Fibroblast of lung (primary cell): ENCODE measurements at regions not wholly inside any gene's neighbourhood (a gene's known extent, or its start where the extent isn't known, plus 50 kb on each side); places are given as distances from the start of the nearest gene placed in this dataset.

Experiments used
- DNase-seq, 2 donors: peaks; one replicate each; pipeline versions ENCODE4 v3.0.0 to v3.0.0-alpha.2; 2010; ENCODE audit warnings: low read depth in 2 of 2
- H2AFZ ChIP-seq: 2 replicates; pipeline ENCODE4 v1.5.1; 2012; ENCODE audit warnings: low read length, control low read depth, inconsistent platforms
- H3K27ac ChIP-seq: 2 replicates; pipeline ENCODE4 v1.5.1; 2011; ENCODE audit warnings: low read length, control low read depth; ENCODE audit not compliant: insufficient read depth
- H3K27me3 ChIP-seq: 2 replicates; pipeline ENCODE4 v1.5.1; 2011; ENCODE audit warnings: mild to moderate bottlenecking, low read length; ENCODE audit not compliant: control insufficient read depth, insufficient read depth
- H3K36me3 ChIP-seq: 2 replicates; pipeline ENCODE4 v1.5.1; 2011; ENCODE audit warnings: low read length; ENCODE audit not compliant: control insufficient read depth, insufficient read depth
- H3K4me1 ChIP-seq: 2 replicates; pipeline ENCODE4 v1.5.1; 2011; ENCODE audit warnings: low read length; ENCODE audit not compliant: control insufficient read depth, insufficient read depth; ENCODE audit errors: extremely low read depth
- H3K4me2 ChIP-seq: 2 replicates; pipeline ENCODE4 v1.5.1; 2011; ENCODE audit warnings: low read length, control low read depth; ENCODE audit not compliant: insufficient read depth; ENCODE audit errors: extremely low read depth
- H3K4me3 ChIP-seq, 4 experiments: fragments of 200-600 bp in 1 of 4; sonication (generic) in 1 of 4; replicated peaks in 1 of 4; 2 replicates each; pipeline ENCODE4 v1.5.1; 2011 to 2016; ENCODE audit warnings: low read length in 4 of 4, low read depth in 3 of 4, mild to moderate bottlenecking in 3 of 4, control low read depth in 2 of 4, inconsistent platforms in 1 of 4, mixed read lengths in 1 of 4; ENCODE audit not compliant: insufficient read depth in 1 of 4; ENCODE audit errors: control extremely low read depth in 1 of 4
- H3K79me2 ChIP-seq: 2 replicates; pipeline ENCODE4 v1.5.1; 2012; ENCODE audit warnings: mild to moderate bottlenecking, low read length, inconsistent platforms; ENCODE audit not compliant: control insufficient read depth, insufficient read depth
- H3K9ac ChIP-seq: 2 replicates; pipeline ENCODE4 v1.5.1; 2011; ENCODE audit warnings: mild to moderate bottlenecking, low read length, control low read depth; ENCODE audit not compliant: insufficient read depth
- H3K9me3 ChIP-seq: 2 replicates; pipeline ENCODE4 v1.5.1; 2012; ENCODE audit warnings: low read depth, low read length; ENCODE audit not compliant: control insufficient read depth, insufficient read depth
- H4K20me1 ChIP-seq: 2 replicates; pipeline ENCODE4 v1.5.1; 2011; ENCODE audit warnings: low read length; ENCODE audit not compliant: control insufficient read depth, insufficient read depth; ENCODE audit errors: extremely low read depth
- EZH2 ChIP-seq: IDR thresholded peaks from 2 replicates; pipeline ENCODE4 v1.5.1; 2012; ENCODE audit warnings: low read length, control low read depth, mild to moderate bottlenecking; ENCODE audit errors: missing control alignments
- TF ChIP-seq, protein P1 (sequence below), 2 donors: IDR thresholded peaks in 1 of 2; conservative IDR thresholded peaks in 1 of 2; 1 replicate in 1 of 2; 2 replicates in 1 of 2; pipeline ENCODE4 v1.5.1; 2011 to 2012; ENCODE audit warnings: low read length in 2 of 2, control low read depth in 1 of 2, inconsistent platforms in 1 of 2, low read depth in 1 of 2, mild to moderate bottlenecking in 1 of 2

DNA sequence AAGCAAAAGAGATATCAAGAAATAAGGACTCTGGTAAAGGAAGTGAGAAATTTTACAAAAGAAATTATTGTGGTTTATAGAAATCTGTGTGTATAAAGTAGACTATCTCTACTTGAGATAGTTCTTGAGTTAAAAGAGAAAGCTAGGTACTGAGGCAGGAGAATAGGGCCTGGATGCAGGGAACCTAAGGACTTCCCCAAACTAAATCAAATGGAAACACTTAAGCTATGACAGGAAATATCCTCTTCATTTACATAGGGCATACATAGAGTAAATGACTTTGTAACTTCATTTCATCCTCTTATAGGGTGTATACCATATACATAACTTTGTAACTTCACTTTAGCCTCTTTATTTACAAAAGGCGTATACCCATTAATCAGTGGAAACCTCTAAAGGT is 219.2 kb upstream of the RGPD4 start:
- TF ChIP-seq, protein P1, sequence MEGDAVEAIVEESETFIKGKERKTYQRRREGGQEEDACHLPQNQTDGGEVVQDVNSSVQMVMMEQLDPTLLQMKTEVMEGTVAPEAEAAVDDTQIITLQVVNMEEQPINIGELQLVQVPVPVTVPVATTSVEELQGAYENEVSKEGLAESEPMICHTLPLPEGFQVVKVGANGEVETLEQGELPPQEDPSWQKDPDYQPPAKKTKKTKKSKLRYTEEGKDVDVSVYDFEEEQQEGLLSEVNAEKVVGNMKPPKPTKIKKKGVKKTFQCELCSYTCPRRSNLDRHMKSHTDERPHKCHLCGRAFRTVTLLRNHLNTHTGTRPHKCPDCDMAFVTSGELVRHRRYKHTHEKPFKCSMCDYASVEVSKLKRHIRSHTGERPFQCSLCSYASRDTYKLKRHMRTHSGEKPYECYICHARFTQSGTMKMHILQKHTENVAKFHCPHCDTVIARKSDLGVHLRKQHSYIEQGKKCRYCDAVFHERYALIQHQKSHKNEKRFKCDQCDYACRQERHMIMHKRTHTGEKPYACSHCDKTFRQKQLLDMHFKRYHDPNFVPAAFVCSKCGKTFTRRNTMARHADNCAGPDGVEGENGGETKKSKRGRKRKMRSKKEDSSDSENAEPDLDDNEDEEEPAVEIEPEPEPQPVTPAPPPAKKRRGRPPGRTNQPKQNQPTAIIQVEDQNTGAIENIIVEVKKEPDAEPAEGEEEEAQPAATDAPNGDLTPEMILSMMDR (conservative IDR thresholded peaks at IDR 0.05 in 1 of 2, IDR thresholded peaks at IDR 0.05 in 1 of 2; ENCODE audit: low read depth in 1 of 2, low read length in 2 of 2): no peak
- no peak for TF ChIP-seq EZH2
- Histone ChIP-seq H3K9me3 (no peaks in the 10 kb centered on the region), H3K4me3 (no peak overlapping the region)

DNA sequence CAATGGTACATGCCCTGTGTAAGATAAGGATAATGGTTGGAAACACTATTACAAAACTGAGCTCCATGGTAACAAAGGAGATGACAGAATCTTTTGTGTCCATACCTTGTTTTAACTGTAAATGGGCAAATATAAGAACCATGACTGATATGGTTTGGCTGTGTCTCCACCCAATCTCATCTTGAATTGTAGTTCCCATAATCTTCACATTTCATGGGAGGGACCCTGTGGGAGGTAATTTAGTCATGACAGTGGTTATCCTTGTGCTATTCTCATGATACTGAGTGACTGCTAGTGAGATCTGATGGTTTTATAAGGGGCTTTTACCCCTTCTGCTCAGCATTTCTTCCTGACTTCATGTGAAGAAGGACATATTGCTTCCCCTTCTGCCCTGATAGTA is 211.7 kb upstream of the RGPD4 start:
- Histone ChIP-seq H3K4me3 (no peak overlapping the region), H3K4me2 (no peak overlapping the region), H3K36me3 (no peaks in the 10 kb centered on the region), H4K20me1 (no peaks in the 10 kb centered on the region), H3K27ac (no peak overlapping the region), H3K4me1 (no peaks in the 10 kb centered on the region), H3K79me2 (no peaks in the 10 kb centered on the region), H3K27me3 (no peaks in the 10 kb centered on the region), H3K9me3 (no peaks in the 10 kb centered on the region), H3K9ac (no peak overlapping the region), H2AFZ (no peak overlapping the region)
- DNase-seq: no peak
- TF ChIP-seq, protein P1 (conservative IDR thresholded peaks at IDR 0.05 in 1 of 2, IDR thresholded peaks at IDR 0.05 in 1 of 2; ENCODE audit: low read depth in 1 of 2, low read length in 2 of 2): no peak
- no peak for TF ChIP-seq EZH2

More for the DNA sequence above, 219.2 kb upstream of the RGPD4 start:
- no peak overlapping the region for H3K4me2 ChIP-seq
- DNase-seq: no peak
- H2AFZ ChIP-seq: no peak overlapping the region
- no peaks in the 10 kb centered on the region for H3K4me1 ChIP-seq
- H3K27me3 ChIP-seq: no peaks in the 10 kb centered on the region
- no peaks in the 10 kb centered on the region for H3K79me2 ChIP-seq
- H4K20me1 ChIP-seq: no peaks in the 10 kb centered on the region
- H3K27ac ChIP-seq: no peak overlapping the region
- H3K36me3 ChIP-seq: no peaks in the 10 kb centered on the region
- no peak overlapping the region for H3K9ac ChIP-seq

DNA sequence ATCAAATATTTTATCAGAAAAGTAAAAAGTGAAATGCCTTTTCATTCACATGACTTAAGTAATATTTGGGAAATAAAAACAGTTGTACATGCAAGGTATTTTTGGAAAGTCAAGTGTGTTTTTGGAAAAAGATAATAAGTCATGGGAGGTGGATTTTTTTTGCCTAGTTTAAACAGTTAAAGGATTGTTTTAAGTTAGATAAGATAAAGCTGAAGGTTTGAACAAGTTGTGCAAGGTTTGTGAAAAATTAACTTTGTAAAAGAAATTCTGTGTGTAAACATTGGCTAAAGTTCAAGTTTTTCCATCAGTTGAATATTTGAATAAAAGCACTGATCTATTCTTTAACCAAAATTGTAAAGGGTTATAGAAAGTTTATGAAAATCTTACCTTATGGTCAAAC is 207.9 kb upstream of the RGPD4 start:
- Histone ChIP-seq H4K20me1 (no peaks in the 10 kb centered on the region), H3K4me1 (no peaks in the 10 kb centered on the region), H3K9me3 (no peaks in the 10 kb centered on the region), H3K9ac (no peak overlapping the region), H3K27me3 (no peaks in the 10 kb centered on the region), H3K27ac (no peak overlapping the region), H3K79me2 (no peaks in the 10 kb centered on the region), H3K36me3 (no peaks in the 10 kb centered on the region), H3K4me2 (no peak overlapping the region), H2AFZ (no peak overlapping the region), H3K4me3 (no peak overlapping the region)
- DNase-seq: no peak
- TF ChIP-seq, protein P1 (conservative IDR thresholded peaks at IDR 0.05 in 1 of 2, IDR thresholded peaks at IDR 0.05 in 1 of 2; ENCODE audit: low read depth in 1 of 2, low read length in 2 of 2): no peak
- TF ChIP-seq EZH2: no peak
